NCI-H446 (cell line): ENCODE measurements at regions not wholly inside any gene's neighbourhood (a gene's known extent, or its start where the extent isn't known, plus 50 kb on each side); places are given as distances from the start of the nearest gene placed in this dataset.
"Not testable (repeated sequence)": the region's sequence is repeated elsewhere in the genome, so short reads cannot be mapped to it uniquely, and the experiment has no call there.

ENCODE experiments used
- DNase-seq, 2 experiments: peaks; one replicate each; lab custom pipeline; 2025; lab: John Stamatoyannopoulos, UW

DNA sequence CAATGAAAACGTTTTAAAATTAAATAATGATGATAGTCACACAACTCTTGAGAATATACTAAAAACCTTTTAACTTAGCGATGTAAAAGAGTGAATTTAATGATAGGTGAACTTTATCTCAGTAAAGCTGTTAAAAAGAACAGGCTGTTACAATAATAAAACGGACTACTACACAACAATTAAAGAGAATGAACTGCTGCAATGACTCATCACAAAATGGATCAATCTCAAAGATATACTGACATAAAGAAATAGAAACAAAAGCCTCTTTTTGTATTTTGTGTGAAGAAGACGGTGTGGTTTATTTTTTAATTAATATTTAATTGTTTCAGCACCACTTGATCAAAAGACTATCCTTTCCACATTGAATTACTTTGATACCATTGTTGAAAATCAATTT lies 352.4 kb upstream of the GJE1 start:
- no peak for DNase-seq

DNA sequence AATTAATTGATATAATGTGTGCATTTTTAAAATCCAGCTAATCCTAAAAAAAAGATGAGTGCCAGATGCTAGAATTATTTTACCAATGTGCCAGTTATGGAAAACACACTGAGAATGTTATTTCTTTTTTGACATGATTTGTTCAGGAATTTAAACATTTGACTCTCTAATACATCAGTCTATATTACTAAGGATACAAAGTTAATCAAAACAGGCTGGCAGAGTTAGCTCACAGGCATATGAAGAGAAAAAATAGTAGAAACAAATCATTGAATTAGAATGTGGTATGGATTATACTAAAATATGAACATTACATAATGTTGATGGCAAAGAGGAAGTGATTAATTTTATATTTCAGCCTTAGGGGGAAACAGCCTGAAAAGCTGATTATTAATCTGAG lies 368.3 kb upstream of the GJE1 start:
- DNase-seq, result no peak

DNA sequence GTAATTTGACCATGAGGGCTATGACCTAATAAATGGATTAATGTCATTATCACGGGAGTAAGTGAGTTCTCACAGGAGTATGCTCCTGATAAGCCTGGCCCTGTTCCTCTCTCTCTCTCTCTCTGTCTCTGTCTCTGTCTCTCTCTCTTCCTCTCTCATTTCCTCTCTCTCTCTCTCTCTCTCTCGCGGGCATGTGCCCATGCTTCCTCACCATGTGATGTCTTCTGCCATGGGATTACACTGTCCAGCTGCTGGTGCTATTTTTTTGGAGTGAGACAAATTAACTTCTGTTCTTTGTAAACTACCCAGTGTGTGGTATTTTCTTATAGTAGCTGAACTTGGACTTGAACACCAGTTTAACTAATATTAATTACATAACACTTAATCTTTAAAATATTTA lies 374.3 kb upstream of the GJE1 start:
- DNase-seq, result no peak

DNA sequence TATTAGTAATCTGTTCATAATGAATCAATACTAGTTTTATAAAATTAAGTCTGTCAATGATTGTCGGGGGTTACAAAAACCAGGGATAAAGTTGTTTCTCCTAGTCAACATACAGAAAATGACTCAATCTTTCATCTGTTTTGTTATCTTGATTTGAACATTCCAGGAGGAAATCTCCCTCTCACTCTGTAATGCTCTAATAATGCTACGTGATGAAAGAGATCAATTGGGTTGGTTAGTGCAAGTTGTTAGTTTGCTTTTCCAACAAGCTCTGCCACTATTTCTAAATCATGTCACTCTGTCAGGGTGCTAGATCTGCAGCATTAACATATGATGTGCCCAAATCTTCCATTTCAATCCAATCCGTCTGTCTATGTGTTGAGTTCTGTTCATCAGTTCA lies 379.5 kb upstream of the GJE1 start:
- DNase-seq, result no peak

DNA sequence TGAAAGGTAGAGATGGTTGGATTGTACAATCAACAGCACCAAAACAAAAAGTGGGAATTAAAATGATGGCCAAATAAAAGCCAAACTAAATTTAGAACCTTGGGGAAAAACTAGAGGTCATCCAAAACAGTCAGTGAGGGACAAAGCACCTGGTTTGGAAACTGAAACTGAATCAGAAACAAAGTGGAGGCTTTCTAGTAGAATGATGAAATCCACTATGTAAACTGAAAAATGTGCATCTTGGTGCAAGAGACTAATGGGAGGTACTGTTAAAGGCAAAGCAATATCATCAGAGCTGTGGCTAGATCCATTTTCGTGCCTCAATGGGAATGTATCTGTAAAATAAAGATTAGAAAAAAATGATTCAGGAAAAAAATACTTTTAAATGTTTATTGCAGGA lies 380.0 kb upstream of the GJE1 start:
- no peak for DNase-seq

DNA sequence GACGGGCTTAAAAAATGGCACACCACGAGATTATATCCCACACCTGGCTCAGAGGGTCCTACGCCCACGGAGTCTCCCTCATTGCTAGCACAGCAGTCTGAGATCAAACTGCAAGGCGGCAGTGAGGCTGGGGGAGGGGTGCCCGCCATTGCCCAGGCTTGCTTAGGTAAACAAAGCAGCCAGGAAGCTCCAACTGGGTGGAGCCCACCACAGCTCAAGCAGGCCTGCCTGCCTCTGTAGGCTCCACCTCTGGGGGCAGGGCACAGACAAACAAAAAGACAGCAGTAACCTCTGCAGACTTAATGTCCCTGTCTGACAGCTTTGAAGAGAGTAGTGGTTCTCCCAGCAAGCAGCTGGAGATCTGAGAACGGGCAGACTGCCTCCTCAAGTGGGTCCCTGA lies 386.4 kb upstream of the GJE1 start:
- not testable (repeated sequence) for DNase-seq

DNA sequence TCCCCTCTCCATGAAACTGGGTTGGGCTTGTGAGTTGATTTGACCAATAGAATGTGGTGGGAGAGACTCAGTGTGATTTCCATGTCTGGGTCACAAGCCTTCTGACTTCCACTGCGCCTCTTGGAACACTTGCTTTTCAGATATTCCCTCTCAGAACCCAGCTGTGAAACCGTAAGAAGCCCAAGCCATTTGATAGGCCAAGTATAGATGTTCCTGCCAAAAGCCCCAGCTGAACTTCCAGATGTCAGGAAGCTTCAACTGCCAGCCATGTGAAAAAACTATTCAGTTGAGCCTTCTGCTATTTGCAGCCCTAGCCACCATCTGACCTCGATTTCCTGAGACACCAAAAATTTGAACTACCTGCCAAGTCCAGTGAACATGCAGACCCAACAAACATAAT lies 387.8 kb upstream of the GJE1 start:
- peak; percentile 22 to 69 for DNase-seq

DNA sequence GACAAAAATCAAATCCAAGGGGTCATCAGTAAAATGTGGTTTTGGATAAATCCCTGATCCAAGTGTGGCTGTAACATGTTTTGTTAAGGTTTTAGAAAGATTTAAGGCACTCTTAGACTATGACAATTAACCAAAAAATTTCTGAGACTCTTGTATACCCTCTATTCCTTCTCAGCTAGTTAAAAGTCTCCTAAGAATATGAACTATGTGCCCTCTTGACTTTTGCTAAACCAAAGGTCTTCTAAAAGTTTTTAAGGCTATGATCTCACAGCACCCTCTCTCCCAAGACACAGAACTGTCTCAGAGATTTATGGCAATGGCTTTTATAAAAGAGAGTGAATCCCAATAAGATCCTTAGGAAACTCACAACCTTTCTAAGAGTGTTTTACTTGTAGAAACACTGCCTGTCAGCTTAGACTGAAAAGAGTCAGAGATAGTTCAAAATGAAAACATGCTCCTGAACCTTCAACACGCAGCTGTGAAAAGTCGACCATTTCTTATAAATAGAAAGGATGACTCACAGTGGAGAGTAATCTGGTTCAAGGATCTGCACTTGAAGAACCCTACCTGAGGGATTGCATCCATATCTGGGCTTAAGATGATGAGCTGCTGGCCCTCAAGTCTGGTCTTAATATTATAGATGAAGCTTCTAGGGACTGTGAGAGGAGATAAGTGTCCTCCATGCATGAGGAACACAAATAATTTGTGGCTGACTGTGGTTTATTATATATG lies 388.4 kb upstream of the GJE1 start:
- DNase-seq, result no peak

DNA sequence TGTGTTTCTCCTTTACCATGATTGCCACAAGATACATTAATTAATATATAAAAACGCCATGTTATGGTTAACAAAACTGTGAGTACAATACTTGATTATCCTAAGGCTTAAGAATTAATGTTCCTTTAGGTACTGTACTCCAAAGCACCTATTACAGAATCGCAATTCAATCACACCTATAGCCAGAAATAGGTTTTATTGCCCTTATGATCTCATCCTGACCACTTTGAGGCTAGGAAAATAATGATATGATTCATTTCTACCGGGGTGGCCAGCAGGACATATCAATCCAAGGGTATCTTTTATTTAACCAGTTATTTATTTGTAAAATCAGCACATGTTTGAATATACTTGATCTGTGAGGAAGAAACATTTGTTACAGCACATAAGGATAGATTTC lies 396.6 kb upstream of the GJE1 start:
- no peak for DNase-seq

DNA sequence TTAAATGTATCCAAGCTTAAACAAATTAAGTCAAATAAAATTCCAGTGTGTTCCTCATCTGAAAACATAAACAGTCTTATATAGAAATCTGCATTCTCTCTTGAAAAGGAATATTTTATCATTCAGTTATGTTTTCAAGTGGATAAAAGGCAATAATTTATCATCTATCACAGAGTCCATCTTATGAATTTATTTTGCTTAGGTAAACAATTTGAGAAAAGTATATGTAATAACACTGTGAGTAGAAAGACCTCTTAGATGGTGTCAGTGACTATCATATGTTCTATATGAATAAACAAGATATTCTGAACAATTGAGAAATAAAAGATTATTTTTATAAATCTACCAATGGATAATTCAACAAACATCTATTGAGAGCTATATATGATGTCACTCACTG lies 397.6 kb upstream of the GJE1 start:
- DNase-seq, result no peak

DNA sequence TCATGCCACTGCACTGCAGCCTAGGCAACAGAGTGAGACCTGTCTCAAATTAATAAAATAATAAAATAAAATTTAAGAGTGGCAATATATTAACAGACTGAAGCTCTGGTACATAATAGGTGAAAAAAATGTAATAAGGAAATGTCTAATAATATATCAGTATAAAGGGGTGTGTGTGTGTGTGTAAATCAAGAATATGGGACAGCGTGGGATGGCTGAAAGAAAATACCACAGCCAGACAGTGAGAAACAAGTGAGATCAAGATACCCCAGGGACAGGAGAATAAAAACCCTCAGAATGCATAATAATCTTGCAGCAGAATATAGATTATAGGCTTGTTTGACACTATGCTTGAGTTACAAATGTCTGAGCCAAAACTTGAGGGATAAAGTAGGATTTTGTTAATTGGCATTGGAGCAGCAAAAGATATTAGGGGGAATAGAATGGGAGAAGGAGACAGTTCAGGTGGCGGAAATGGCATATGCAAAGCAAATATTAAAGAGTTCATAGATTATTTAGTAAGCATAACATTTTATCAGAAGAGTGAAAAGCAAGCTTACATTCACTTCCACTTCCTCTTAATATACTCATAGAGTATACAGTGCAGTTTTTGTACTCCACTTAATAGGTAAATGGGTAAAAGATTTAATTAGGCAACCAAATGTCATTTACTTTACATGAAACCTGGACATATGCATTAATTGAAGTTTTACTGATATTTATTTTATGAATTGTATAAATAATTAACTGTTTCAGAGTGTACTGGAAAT lies 398.5 kb upstream of the GJE1 start:
- DNase-seq, result no peak

DNA sequence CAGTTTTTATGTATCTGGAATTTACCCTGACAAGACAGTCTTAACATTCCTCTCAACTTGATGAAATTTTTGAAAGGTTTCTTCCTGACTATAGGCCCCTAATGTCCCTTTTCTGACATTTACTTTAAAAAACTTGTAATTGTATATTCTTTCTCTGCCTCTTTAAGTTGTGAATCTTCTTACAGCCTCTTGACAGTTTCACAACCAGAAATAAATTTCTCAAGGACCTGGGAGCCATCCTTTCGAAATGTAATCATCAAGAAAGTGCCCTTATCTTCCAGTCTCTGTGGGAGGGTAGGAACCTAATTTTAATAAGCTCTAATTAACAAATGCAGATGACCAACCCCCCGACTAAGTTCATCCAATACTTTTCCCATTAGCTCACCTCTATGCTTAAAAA lies 403.6 kb upstream of the GJE1 start:
- DNase-seq, result no peak

DNA sequence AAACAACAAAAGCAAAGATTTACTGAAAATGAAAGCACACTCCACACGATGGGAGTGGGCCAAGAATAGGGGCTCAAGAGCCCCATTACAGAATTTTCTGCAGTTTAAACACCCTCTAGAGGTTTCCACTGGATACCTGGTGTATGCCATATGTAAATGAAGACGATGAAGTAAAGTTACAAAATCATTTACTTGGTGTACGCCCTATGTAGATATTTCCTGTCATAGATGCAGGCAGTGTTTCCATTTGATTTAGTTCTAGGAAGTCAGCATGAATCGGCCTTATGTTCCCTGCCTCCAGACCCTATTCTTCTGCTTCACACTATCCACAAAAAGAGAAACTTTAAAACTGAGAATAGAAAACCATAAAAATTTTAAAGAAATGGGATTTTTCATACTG lies 404.4 kb upstream of the GJE1 start:
- DNase-seq, result no peak

DNA sequence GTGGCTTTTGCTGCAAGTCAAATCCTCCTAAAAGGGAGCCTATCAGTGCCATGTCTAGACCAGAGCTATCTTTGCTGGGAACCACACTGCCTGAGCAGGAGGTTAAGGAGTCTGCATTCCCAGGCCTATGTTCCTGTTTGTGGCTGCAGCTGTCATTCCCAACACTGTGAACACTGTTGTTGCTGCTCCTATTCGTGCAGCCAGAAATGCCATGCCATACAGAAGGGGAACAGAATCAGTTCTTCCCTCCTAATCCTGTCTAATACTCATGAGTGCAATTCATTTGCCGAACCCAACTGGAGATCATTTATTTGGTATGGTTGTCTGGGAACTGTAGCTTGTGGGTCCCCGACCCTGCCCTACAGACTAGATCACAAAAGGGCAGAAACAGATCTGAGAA lies 406.5 kb upstream of the GJE1 start:
- peak in 1 of 2 experiments; percentile 1 for DNase-seq

DNA sequence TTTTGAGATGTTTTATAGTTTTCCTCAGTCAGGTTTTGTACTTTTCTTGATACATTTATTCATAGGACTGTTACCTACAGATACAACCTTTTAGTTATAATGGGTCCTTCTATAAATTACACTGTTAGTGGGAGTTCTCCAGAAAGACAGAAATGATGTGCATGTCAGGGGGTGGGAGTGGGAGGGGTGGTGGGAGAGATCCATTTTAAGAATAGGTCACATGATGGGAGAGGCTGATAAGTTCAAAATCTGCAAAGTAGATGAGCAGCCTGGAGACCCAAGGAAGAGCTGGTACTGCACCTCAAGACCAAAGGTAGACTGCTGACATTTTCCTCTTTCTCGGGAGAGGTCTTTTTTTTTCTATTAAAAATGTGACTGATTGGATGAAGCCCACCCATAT lies 408.0 kb upstream of the GJE1 start:
- no peak for DNase-seq

DNA sequence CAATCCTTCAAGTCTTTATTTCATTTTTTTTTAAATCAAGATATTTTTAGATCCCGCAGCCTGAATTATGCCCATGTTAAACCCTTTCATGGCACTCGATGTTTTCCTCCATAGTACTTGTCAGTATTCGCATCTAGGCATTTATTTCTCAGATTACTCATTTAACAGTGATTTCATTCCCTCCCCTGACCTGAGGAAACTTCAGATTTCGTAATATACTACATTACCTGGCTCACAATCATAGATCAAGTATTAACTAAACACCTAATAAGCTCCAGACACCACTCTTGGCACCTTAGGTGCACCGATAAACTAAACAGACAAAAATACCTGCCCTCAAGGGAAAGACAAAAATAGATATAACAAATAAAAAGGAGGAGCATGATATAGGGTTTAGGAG lies 413.2 kb upstream of the GJE1 start:
- DNase-seq, result no peak

DNA sequence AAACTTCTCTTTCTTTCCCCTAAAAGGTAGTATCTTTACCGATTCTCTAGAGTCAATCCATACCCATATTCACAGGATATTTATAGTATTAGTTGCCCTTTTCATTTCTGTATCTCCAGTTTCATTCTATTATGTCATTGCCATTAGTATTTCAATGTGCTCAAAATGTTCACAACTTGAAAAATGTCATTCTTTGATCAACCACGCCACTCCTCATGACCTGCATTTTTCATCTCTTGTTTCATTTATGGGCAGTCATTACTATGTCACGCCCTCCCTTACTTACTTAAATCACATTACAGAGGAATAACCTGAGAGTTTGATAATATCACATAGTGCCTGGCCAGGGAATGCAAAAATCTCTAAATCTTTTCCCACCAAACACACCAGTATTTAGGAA lies 427.3 kb upstream of the GJE1 start:
- DNase-seq, result no peak

DNA sequence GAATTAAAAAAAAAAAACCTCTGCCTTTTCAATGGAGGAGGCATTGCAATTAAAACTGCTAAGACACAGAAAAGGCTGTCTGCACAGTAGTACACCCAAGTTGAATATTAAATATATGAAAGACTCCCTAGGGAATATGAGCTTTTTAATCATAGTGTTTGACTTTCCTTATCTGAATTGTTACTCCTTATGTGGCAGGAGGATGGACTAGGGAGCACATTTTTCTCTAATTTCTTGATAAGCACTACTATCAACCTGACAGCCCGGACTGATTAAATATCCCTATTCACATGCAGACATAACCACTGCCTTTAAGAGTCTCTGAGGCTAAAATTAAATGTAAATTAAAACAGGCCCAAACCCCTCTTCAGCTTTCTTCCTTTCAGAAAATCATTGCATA lies 428.6 kb upstream of the GJE1 start:
- no peak for DNase-seq

DNA sequence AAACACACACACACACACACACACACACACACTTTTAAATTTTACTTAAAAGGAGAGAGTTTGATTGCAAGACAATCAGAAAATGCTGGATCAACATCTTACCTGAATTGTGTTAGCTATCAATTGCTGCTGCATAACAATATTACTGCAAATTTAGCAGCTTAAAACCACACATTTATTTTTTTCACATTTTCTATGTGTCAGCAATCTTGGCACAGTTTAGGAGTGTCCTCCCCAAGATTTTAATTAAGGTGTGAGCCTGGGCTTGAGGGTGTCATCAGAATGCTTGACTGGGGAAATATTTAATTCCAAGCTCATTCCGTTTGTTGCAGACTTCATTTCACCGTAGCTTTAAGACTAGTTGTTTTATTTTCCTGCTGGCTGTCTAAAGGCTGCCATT lies 431.0 kb upstream of the GJE1 start:
- no peak for DNase-seq

DNA sequence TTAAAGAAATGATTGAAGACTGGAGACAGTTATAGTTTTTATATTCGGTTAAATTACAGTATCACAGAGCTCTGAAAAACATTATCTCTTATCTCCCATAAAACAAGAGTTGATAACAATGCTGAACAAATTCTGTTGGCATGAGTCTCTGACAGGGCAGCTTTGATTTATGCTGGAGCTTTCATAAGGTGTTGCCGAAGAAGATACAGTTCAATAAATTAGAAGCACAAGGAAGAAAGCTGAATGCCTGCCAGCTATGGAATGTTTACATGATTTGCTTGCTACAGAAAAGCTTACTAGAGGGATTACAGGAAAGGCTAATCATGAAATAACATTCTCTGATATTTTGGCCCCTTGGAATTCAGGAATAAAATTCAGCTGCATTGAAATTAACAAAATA lies 431.9 kb upstream of the GJE1 start:
- DNase-seq, result no peak

DNA sequence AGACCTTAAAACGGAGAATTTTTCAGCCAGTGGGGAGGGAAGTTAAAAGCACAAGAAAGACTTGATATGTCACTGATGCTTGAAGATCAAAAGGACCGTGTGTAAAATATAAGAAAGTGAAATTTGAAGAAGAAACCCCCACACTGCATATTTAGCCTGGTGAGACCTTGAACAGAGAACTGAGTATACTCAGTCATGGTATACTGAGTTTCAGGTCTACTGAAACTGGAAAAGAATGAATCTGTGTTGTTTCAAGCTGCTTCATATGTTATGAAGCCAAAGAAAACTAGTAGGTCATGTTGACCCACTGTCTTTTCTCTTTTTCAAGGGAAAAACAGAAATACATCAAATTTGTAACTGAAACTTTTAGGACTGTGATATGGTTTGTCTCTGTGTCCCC lies 443.8 kb upstream of the GJE1 start:
- DNase-seq, result no peak

DNA sequence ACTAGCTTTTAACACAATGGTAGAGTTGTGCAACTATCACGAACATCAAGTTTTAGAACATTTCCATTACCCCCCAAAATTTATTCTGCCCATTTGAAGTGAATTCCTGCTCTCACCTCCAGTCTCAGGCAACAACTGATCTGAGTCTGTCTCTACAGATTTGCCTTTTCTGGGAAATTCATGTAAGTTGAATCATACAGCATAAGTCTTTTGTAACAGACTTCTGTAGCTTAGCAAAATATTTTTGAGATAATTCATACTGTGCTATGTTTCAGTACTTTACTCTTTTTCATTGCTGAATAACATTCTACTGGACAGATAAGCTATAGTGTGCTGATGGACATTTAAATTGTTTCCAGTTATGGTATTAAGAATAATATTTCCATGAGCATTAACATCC lies 447.3 kb upstream of the GJE1 start:
- no peak for DNase-seq

DNA sequence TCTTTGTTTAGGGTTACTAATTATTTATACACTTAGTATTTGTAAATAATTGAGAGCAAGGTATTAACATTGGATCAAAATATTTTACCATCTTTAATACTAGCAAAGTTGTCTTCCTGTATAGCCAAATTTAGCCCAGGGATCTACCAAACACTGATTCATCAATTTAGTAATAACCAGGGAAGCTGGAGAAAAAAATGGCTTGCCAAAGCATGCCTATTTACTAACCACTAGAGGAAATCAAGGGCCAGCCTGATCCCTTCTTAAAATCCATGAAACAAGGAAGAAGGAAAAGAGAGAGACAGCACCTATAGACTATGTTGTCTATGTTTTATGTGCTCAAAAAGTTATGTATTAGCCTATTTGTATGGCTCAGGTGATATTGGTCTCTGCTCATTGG lies 450.3 kb upstream of the GJE1 start:
- no peak for DNase-seq
